ENCODE measurements at regions not wholly inside any gene's neighbourhood (a gene's known extent, or its start where the extent isn't known, plus 50 kb on each side); places are given as distances from the start of the nearest gene placed in this dataset.
A peak's percentile ranks its signal among the peaks of the same experiment; 100 is the strongest.

GRCh38 chr21:45347712-45348499, 57.1 kb upstream of the COL18A1 start:
- TF ChIP-seq FOXP2 (optimal IDR thresholded peaks at IDR 0.05; ENCODE audit: control extremely low read depth, extremely low read length, insufficient read depth) (no peak), EZH2 (IDR thresholded peaks at IDR 0.05) (no peak), POLR2AphosphoS5 (IDR thresholded peaks at IDR 0.05; ENCODE audit: borderline replicate concordance, low read depth, low read length) (no peak)
- Histone ChIP-seq H3K27ac (no peak overlapping the region; the same call in 1 of the 2 replicates), H3K9ac (ENCODE audit: insufficient read length) (no peak overlapping the region), H3K9me3 (ENCODE audit: low read depth, low read length) (no peaks in the 10 kb centered on the region), H3K4me3 (no peak overlapping the region), H3K36me3 (ENCODE audit: insufficient read depth, low read length) (no peaks in the 10 kb centered on the region)
- DNase-seq (ENCODE audit: low read depth, low spot score): no peak

- H3K36me3 ChIP-seq (ENCODE audit: insufficient read depth, low read length): no peaks in the 10 kb centered on the region
- no peak overlapping the region for H3K9ac ChIP-seq (ENCODE audit: insufficient read length)
- no peak for DNase-seq (ENCODE audit: low read depth, low spot score)
- H3K27ac ChIP-seq: peak overlapping the region; percentile 92
- TF ChIP-seq FOXP2 (optimal IDR thresholded peaks at IDR 0.05; ENCODE audit: control extremely low read depth, extremely low read length, insufficient read depth): no peak
- no peak for TF ChIP-seq EZH2 (IDR thresholded peaks at IDR 0.05)
- no peak for TF ChIP-seq POLR2AphosphoS5 (IDR thresholded peaks at IDR 0.05; ENCODE audit: borderline replicate concordance, low read depth, low read length)
- H3K4me3 ChIP-seq: no peak overlapping the region
- no peaks in the 10 kb centered on the region for H3K9me3 ChIP-seq (ENCODE audit: low read depth, low read length)
These were observed 56.2 kb upstream of the COL18A1 start for GRCh38 chr21:45348591-45349327.

DNA sequence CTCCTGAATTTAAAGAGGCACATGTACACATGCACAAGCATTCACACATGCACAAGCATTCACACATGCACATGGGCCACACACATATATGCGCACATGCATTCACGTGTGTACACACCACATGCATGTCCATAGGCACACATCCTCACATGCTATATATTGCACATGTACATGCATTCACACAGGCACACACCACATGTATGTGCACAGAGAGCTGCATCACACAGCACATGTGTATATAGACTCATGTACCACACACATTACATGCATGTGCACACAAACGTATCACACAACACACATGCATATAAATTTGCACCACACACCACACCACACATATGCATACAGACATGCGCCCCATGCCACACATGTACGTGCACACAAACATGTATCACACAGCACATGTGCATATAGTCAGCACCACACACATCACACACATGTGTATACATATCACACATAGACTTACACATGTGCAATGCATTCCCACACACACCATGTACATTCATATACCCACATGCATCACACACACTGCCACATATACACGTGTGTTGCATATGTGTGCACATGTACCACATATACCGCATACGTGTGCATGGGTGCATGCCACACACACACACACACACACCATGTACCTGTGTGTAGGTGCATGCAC, 54.6 kb upstream of the COL18A1 start:
- Histone ChIP-seq H3K4me3 (peak overlapping the region; percentile 23), H3K9me3 (ENCODE audit: low read depth, low read length) (no peaks in the 10 kb centered on the region), H3K36me3 (ENCODE audit: insufficient read depth, low read length) (no peaks in the 10 kb centered on the region), H3K27ac (peak overlapping the region; percentile 92), H3K9ac (ENCODE audit: insufficient read length) (no peak overlapping the region)
- TF ChIP-seq POLR2AphosphoS5 (IDR thresholded peaks at IDR 0.05; ENCODE audit: borderline replicate concordance, low read depth, low read length) (no peak), EZH2 (IDR thresholded peaks at IDR 0.05) (no peak), FOXP2 (optimal IDR thresholded peaks at IDR 0.05; ENCODE audit: control extremely low read depth, extremely low read length, insufficient read depth) (no peak)
- no peak for DNase-seq (ENCODE audit: low read depth, low spot score)

DNA sequence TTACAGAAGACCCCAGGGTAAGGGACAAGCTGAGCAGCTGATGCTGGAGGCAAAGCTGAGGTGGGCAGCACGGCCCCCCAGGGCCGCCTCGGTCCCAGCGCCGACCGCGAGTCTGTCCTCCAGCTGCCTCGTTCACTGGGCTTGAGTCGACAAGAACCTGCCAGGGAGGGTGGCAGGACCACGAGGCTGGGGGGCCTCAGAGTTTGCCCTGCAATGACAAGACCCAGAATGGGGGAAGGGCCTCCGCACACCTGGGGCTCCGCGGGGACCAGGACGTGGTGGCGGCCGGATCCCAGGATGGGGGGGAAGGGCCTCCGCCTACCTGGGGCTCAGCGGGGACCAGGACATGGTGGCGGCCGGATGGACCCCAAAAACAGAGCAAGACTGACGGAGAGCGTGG, 53.9 kb upstream of the COL18A1 start:
- Histone ChIP-seq H3K27ac (no peak overlapping the region), H3K4me3 (no peak overlapping the region), H3K9ac (ENCODE audit: insufficient read length) (no peak overlapping the region), H3K36me3 (ENCODE audit: insufficient read depth, low read length) (no peaks in the 10 kb centered on the region), H3K9me3 (ENCODE audit: low read depth, low read length) (no peaks in the 10 kb centered on the region)
- TF ChIP-seq EZH2 (IDR thresholded peaks at IDR 0.05): no peak
- no peak for TF ChIP-seq FOXP2 (optimal IDR thresholded peaks at IDR 0.05; ENCODE audit: control extremely low read depth, extremely low read length, insufficient read depth)
- TF ChIP-seq POLR2AphosphoS5 (IDR thresholded peaks at IDR 0.05; ENCODE audit: borderline replicate concordance, low read depth, low read length): no peak
- DNase-seq (ENCODE audit: low read depth, low spot score): no peak

GRCh38 chr21:45351526-45352275, 53.3 kb upstream of the COL18A1 start:
- no peaks in the 10 kb centered on the region for H3K36me3 ChIP-seq (ENCODE audit: insufficient read depth, low read length)
- no peak for DNase-seq (ENCODE audit: low read depth, low spot score)
- H3K4me3 ChIP-seq: no peak overlapping the region
- no peak overlapping the region for H3K9ac ChIP-seq (ENCODE audit: insufficient read length)
- TF ChIP-seq EZH2 (IDR thresholded peaks at IDR 0.05) (no peak), FOXP2 (optimal IDR thresholded peaks at IDR 0.05; ENCODE audit: control extremely low read depth, extremely low read length, insufficient read depth) (no peak), POLR2AphosphoS5 (IDR thresholded peaks at IDR 0.05; ENCODE audit: borderline replicate concordance, low read depth, low read length) (no peak)
- no peak overlapping the region for H3K27ac ChIP-seq
- H3K9me3 ChIP-seq (ENCODE audit: low read depth, low read length): no peaks in the 10 kb centered on the region

GRCh38 chr21:45352621-45353139, 52.3 kb upstream of the COL18A1 start:
- no peak for DNase-seq (ENCODE audit: low read depth, low spot score)
- Histone ChIP-seq H3K9me3 (ENCODE audit: low read depth, low read length) (no peaks in the 10 kb centered on the region), H3K9ac (ENCODE audit: insufficient read length) (no peak overlapping the region), H3K27ac (peak overlapping the region; percentile 60; the same call in 1 of the 2 replicates), H3K36me3 (ENCODE audit: insufficient read depth, low read length) (no peaks in the 10 kb centered on the region), H3K4me3 (no peak overlapping the region)
- TF ChIP-seq POLR2AphosphoS5 (IDR thresholded peaks at IDR 0.05; ENCODE audit: borderline replicate concordance, low read depth, low read length) (no peak), FOXP2 (optimal IDR thresholded peaks at IDR 0.05; ENCODE audit: control extremely low read depth, extremely low read length, insufficient read depth) (no peak), EZH2 (IDR thresholded peaks at IDR 0.05) (no peak)

GRCh38 chr21:45353200-45353599, 51.8 kb upstream of the COL18A1 start:
- H3K36me3 ChIP-seq (ENCODE audit: insufficient read depth, low read length): no peaks in the 10 kb centered on the region
- DNase-seq (ENCODE audit: low read depth, low spot score): no peak
- H3K9me3 ChIP-seq (ENCODE audit: low read depth, low read length): no peaks in the 10 kb centered on the region
- H3K4me3 ChIP-seq: no peak overlapping the region
- TF ChIP-seq FOXP2 (optimal IDR thresholded peaks at IDR 0.05; ENCODE audit: control extremely low read depth, extremely low read length, insufficient read depth) (no peak), EZH2 (IDR thresholded peaks at IDR 0.05) (no peak), POLR2AphosphoS5 (IDR thresholded peaks at IDR 0.05; ENCODE audit: borderline replicate concordance, low read depth, low read length) (no peak)
- peak overlapping the region; percentile 60 for H3K27ac ChIP-seq
- H3K9ac ChIP-seq (ENCODE audit: insufficient read length): no peak overlapping the region
